Caco-2 (cell line): ENCODE measurements at regions not wholly inside any gene's neighbourhood (a gene's known extent, or its start where the extent isn't known, plus 50 kb on each side); places are given as distances from the start of the nearest gene placed in this dataset.

Source experiments
- BruUV-seq: library from RNA; stranded (reverse); fragments of 400-500 nt; replicated peaks from 2 replicates; lab custom pipeline; 2021; lab: Mats Ljungman, UMichigan
- CTCF ChIA-PET: fragments of 300-600 bp; sonication (Branson Sonifier 250); formaldehyde crosslinking; loops from one replicate; lab custom pipeline; 2022; ENCODE audit warnings: antibody characterized with exemption; lab: Charles Lee
- POLR2A ChIA-PET: fragments of 300-600 bp; sonication (Branson Sonifier 250); formaldehyde crosslinking; loops from one replicate; lab custom pipeline; 2022; ENCODE audit warnings: antibody characterized with exemption; lab: Charles Lee
- DNase-seq, 2 experiments: peaks; one replicate each; pipeline versions ENCODE4 v3.0.0 to v3.0.0-alpha.2; 2020 to 2022
- H3K27me3 ChIP-seq: replicated peaks from 2 replicates; pipeline ENCODE4 v1.6.0; 2011; ENCODE audit warnings: low read length; ENCODE audit not compliant: control insufficient read depth, insufficient read depth
- H3K36me3 ChIP-seq: 2 replicates; pipeline ENCODE4 v1.5.1; 2011; ENCODE audit warnings: low read length; ENCODE audit not compliant: control insufficient read depth, insufficient read depth
- H3K4me1 ChIP-seq: fragments of 250-450 bp; sonication (Bioruptor Pico); 2 replicates; pipeline ENCODE4 v1.5.1; 2020; ENCODE audit warnings: mild to moderate bottlenecking
- H3K4me3 ChIP-seq: 2 replicates; pipeline ENCODE4 v1.5.1; 2011; ENCODE audit warnings: low read depth, mild to moderate bottlenecking, control low read depth, low read length
- H3K9me3 ChIP-seq: fragments of 250-450 bp; sonication (Bioruptor Pico); 2 replicates; pipeline ENCODE4 v1.5.1; 2020; ENCODE audit warnings: mild to moderate bottlenecking, moderate library complexity
- H3K27ac Mint-ChIP-seq: one replicate; pipeline ENCODE4 v1.8.0; 2022; ENCODE audit warnings: mixed read lengths; ENCODE audit not compliant: unreplicated experiment
- H3K27me3 Mint-ChIP-seq: one replicate; pipeline ENCODE4 v1.8.0; 2022; ENCODE audit warnings: mixed read lengths; ENCODE audit not compliant: insufficient read depth, unreplicated experiment
- H3K36me3 Mint-ChIP-seq: one replicate; pipeline ENCODE4 v1.8.0; 2022; ENCODE audit warnings: mild to moderate bottlenecking, mixed read lengths; ENCODE audit not compliant: insufficient read depth, unreplicated experiment
- H3K4me1 Mint-ChIP-seq: one replicate; pipeline ENCODE4 v1.8.0; 2022; ENCODE audit warnings: low read depth, mixed read lengths; ENCODE audit not compliant: unreplicated experiment
- H3K4me3 Mint-ChIP-seq: one replicate; pipeline ENCODE4 v1.8.0; 2022; ENCODE audit warnings: mild to moderate bottlenecking, moderate library complexity, mixed read lengths; ENCODE audit not compliant: unreplicated experiment
- H3K9me3 Mint-ChIP-seq: one replicate; pipeline ENCODE4 v1.8.0; 2022; ENCODE audit warnings: mixed read lengths; ENCODE audit not compliant: unreplicated experiment
- CTCF ChIP-seq, 2 experiments: fragments of 200-600 bp in 1 of 2; IDR thresholded peaks; 1 replicate in 1 of 2; 2 replicates in 1 of 2; pipeline versions ENCODE4 v1.5.1 to v1.8.0; 2011 to 2022; ENCODE audit warnings: antibody characterized with exemption in 1 of 2, control low read depth in 1 of 2, inconsistent platforms in 1 of 2, low read depth in 1 of 2, low read length in 1 of 2, mild to moderate bottlenecking in 1 of 2, moderate library complexity in 1 of 2; ENCODE audit not compliant: insufficient read depth in 1 of 2, severe bottlenecking in 1 of 2, unreplicated experiment in 1 of 2
- intact Hi-C: fragments of 100-400 bp; cut with micrococcal nuclease; formaldehyde crosslinking; loops from one replicate; pipeline ENCODE4 v1.10.0; 2022; ENCODE audit not compliant: unreplicated experiment

DNA sequence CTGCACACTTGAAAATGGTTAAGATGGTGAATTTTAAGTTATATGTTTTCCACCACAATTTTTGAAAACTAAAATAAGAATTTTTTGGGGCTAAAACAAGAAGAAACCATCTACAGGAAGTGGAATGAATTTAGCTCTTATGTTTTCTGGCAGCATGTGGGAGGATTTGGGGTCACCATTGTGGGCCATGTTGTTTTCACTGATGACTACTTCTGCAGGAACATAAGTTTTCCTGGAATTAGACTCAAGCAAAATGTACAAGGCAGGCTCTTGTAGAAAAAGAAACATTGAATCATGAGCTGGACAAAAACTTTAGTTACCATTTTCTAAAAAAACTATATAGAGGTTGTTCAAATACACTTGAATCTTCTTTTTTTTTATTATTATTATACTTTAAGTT lies 125.3 kb upstream of the C1QTNF9B start:
- Histone ChIP-seq H3K4me3 (no peak overlapping the region), H3K4me1 (no peaks in the 10 kb centered on the region; the same call in 1 of the 2 replicates), H3K9me3 (no peaks in the 10 kb centered on the region), H3K27me3 (no peaks in the 10 kb centered on the region), H3K36me3 (no peaks in the 10 kb centered on the region)
- no TSS peak for BruUV-seq
- Mint-ChIP-seq H3K4me3 (no peak overlapping the region), H3K27ac (no peak overlapping the region), H3K4me1 (no peaks in the 10 kb centered on the region), H3K9me3 (peaks cover 6% of the 10 kb centered on the region), H3K27me3 (no peaks in the 10 kb centered on the region), H3K36me3 (no peaks in the 10 kb centered on the region)
- TF ChIP-seq CTCF (IDR thresholded peaks at IDR 0.05; ENCODE audit: insufficient read depth in 1 of 2, low read depth in 1 of 2, low read length in 1 of 2, severe bottlenecking in 1 of 2, unreplicated experiment in 1 of 2): no peak
- intact Hi-C loops: no loop called here
- CTCF ChIA-PET: no interaction called here
- POLR2A ChIA-PET: no interaction called here
- DNase-seq: no peak

- BruUV-seq: no TSS peak
These were observed 125.8 kb upstream of the C1QTNF9B start for GRCh38 chr13:24023073-24023472.

GRCh38 chr13:24027494-24027893 lies 130.2 kb upstream of the C1QTNF9B start:
- no peak for DNase-seq
- H3K4me3 ChIP-seq: no peak overlapping the region
- Mint-ChIP-seq H3K4me1 (peaks cover 8% of the 10 kb centered on the region), H3K9me3 (peaks cover 19% of the 10 kb centered on the region), H3K27ac (no peak overlapping the region), H3K4me3 (no peak overlapping the region), H3K27me3 (no peaks in the 10 kb centered on the region), H3K36me3 (no peaks in the 10 kb centered on the region)
- ChIA-PET POLR2A (no interaction called here), CTCF (interaction anchor here (0.7 kb wide), 1 partner anchor 182 kb away, joined by 11 read pairs; no protein-coding TSS in a partner anchor)
- H3K27me3 ChIP-seq: no peaks in the 10 kb centered on the region
- H3K9me3 ChIP-seq: no peaks in the 10 kb centered on the region
- peaks cover 5% of the 10 kb centered on the region for H3K4me1 ChIP-seq
- intact Hi-C loops: no loop called here
- no peak for TF ChIP-seq CTCF (IDR thresholded peaks at IDR 0.05; ENCODE audit: insufficient read depth in 1 of 2, low read depth in 1 of 2, low read length in 1 of 2, severe bottlenecking in 1 of 2, unreplicated experiment in 1 of 2)
- no peaks in the 10 kb centered on the region for H3K36me3 ChIP-seq
- BruUV-seq: no TSS peak

More at GRCh38 chr13:24023073-24023472, 125.8 kb upstream of the C1QTNF9B start:
- Mint-ChIP-seq H3K27me3 (no peaks in the 10 kb centered on the region), H3K4me1 (no peaks in the 10 kb centered on the region), H3K4me3 (no peak overlapping the region), H3K36me3 (no peaks in the 10 kb centered on the region), H3K27ac (no peak overlapping the region), H3K9me3 (peaks cover 10% of the 10 kb centered on the region)
- intact Hi-C loops: no loop called here
- Histone ChIP-seq H3K4me3 (no peak overlapping the region), H3K36me3 (no peaks in the 10 kb centered on the region), H3K9me3 (no peaks in the 10 kb centered on the region), H3K4me1 (no peaks in the 10 kb centered on the region; the same call in 1 of the 2 replicates), H3K27me3 (no peaks in the 10 kb centered on the region)
- no peak for DNase-seq
- ChIA-PET CTCF (no interaction called here), POLR2A (no interaction called here)
- TF ChIP-seq CTCF (IDR thresholded peaks at IDR 0.05; ENCODE audit: insufficient read depth in 1 of 2, low read depth in 1 of 2, low read length in 1 of 2, severe bottlenecking in 1 of 2, unreplicated experiment in 1 of 2): no peak
